Endothelial cell (in vitro differentiated cells): ENCODE measurements at regions not wholly inside any gene's neighbourhood (a gene's known extent, or its start where the extent isn't known, plus 50 kb on each side); places are given as distances from the start of the nearest gene placed in this dataset.

Experiments
- DNase-seq: peaks from one replicate; pipeline ENCODE4 v3.0.0; 2021; ENCODE audit warnings: low spot score
- H3K27ac Mint-ChIP-seq: one replicate; pipeline ENCODE4 v1.8.0; 2021; ENCODE audit warnings: mixed read lengths, inconsistent platforms; ENCODE audit not compliant: unreplicated experiment
- H3K27me3 Mint-ChIP-seq: one replicate; pipeline ENCODE4 v1.8.0; 2021; ENCODE audit warnings: mild to moderate bottlenecking, moderate library complexity, mixed read lengths, inconsistent platforms; ENCODE audit not compliant: unreplicated experiment
- H3K36me3 Mint-ChIP-seq: one replicate; pipeline ENCODE4 v1.8.0; 2021; ENCODE audit warnings: mild to moderate bottlenecking, low read depth, mixed read lengths, inconsistent platforms; ENCODE audit not compliant: unreplicated experiment
- H3K4me1 Mint-ChIP-seq: one replicate; pipeline ENCODE4 v1.8.0; 2021; ENCODE audit warnings: mild to moderate bottlenecking, mixed read lengths, inconsistent platforms; ENCODE audit not compliant: unreplicated experiment
- H3K4me3 Mint-ChIP-seq: one replicate; pipeline ENCODE4 v1.8.0; 2021; ENCODE audit warnings: mild to moderate bottlenecking, mixed read lengths, inconsistent platforms; ENCODE audit not compliant: unreplicated experiment
- H3K9me3 Mint-ChIP-seq: one replicate; pipeline ENCODE4 v1.8.0; 2021; ENCODE audit warnings: mixed read lengths, inconsistent platforms; ENCODE audit not compliant: unreplicated experiment
- TF ChIP-seq, protein P1 (sequence below): fragments of 200-600 bp; sonication (generic); IDR thresholded peaks from one replicate; pipeline ENCODE4 v1.5.0; 2021; ENCODE audit warnings: antibody characterized with exemption; ENCODE audit not compliant: unreplicated experiment

DNA sequence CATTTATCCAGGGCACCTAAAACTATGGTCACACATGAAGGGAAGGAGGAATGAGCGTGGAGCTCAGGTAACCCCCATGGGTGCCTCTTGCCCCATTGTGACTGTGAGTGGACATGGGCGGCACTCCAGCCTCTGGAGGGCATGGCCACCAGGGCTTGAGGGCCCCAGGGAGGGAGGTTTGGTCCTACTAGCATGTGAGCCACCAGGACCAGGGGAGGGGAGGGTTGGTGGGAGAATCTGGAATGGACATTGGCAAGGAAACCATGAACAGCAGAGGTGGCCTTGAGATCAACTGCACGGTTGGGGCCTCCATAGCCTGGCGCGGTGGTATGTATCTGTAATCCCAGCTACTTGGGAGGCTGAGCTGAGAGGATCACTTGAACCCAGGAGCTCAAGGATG, 623.6 kb downstream of the AACS start:
- peaks cover 8% of the 10 kb centered on the region for H3K27me3 Mint-ChIP-seq
- TF ChIP-seq, protein P1, sequence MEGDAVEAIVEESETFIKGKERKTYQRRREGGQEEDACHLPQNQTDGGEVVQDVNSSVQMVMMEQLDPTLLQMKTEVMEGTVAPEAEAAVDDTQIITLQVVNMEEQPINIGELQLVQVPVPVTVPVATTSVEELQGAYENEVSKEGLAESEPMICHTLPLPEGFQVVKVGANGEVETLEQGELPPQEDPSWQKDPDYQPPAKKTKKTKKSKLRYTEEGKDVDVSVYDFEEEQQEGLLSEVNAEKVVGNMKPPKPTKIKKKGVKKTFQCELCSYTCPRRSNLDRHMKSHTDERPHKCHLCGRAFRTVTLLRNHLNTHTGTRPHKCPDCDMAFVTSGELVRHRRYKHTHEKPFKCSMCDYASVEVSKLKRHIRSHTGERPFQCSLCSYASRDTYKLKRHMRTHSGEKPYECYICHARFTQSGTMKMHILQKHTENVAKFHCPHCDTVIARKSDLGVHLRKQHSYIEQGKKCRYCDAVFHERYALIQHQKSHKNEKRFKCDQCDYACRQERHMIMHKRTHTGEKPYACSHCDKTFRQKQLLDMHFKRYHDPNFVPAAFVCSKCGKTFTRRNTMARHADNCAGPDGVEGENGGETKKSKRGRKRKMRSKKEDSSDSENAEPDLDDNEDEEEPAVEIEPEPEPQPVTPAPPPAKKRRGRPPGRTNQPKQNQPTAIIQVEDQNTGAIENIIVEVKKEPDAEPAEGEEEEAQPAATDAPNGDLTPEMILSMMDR, result no peak
- no peak overlapping the region for H3K4me3 Mint-ChIP-seq
- H3K4me1 Mint-ChIP-seq, result no peaks in the 10 kb centered on the region
- peaks cover 12% of the 10 kb centered on the region for H3K9me3 Mint-ChIP-seq
- DNase-seq, result no peak
- no peak overlapping the region for H3K27ac Mint-ChIP-seq
- peaks cover 14% of the 10 kb centered on the region for H3K36me3 Mint-ChIP-seq

DNA sequence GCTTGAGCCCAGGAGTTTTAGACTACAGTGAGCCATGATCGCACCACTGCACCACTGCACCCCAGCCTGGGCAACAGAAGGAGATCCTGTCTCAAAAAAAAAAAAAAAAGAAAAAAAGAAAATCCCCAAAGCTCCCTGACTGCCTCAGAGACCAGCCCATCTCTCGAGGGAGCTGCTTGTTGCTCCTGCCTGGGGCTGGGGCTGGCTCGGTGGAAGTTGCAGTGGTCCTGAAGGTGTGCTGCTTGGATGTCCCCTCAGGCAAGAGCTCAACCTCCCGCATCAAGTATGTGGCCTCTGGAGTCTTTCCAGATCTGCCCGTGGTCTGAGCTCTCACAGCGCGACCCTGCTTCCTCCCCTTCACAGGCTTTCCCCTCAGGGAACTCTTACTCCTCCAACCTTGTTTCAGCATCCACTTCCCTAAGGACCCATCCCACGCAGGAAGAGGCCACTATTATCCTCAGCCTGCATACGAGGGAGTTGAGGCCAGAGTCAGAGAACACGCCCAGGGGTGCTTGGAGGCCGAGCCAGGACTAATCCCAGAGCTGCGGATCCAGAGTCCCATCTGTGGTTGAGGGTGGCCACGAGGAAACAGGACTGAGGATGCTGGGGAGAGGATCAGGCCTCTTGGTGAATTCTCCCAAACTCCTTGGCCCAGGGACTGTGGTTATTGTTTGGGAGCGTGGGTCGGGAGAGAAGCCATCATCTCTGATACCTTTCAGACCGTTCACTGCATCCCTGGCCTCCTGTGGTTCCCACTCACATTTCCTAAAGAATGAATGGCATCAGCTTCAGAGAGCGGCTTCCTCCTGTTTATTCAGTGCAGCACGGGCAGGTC, 624.6 kb downstream of the AACS start:
- peaks cover 17% of the 10 kb centered on the region for H3K9me3 Mint-ChIP-seq
- peaks cover 8% of the 10 kb centered on the region for H3K27me3 Mint-ChIP-seq
- TF ChIP-seq, protein P1, result no peak

DNA sequence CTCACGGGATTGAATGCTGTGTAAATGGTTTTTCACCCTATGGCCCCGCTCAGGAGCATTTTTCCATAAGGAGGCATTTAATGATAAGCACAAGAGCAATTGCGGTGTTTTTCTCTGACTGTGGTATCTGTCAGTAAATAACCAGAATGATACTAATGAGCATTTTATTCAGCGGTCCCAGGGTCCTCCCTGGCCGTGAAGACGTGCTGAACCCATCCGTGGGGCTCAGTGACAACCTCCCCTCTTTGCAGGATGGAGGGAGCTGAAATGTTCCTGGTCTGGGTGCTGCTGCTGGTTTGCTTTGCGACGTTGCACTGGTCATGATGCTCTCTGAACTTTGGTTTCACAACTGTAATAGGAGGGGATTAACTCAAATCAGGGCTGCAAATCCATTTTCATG, 625.6 kb downstream of the AACS start:
- TF ChIP-seq, protein P1, result no peak
- no peak for DNase-seq
- no peak overlapping the region for H3K4me3 Mint-ChIP-seq
- H3K27ac Mint-ChIP-seq, result no peak overlapping the region
- peaks cover 18% of the 10 kb centered on the region for H3K36me3 Mint-ChIP-seq
- H3K9me3 Mint-ChIP-seq, result peaks cover 28% of the 10 kb centered on the region
- H3K4me1 Mint-ChIP-seq, result no peaks in the 10 kb centered on the region
- H3K27me3 Mint-ChIP-seq, result peaks cover 8% of the 10 kb centered on the region

More for the DNA sequence above, 624.6 kb downstream of the AACS start:
- no peak overlapping the region for H3K4me3 Mint-ChIP-seq
- peaks cover 14% of the 10 kb centered on the region for H3K36me3 Mint-ChIP-seq
- no peak for DNase-seq
- no peak overlapping the region for H3K27ac Mint-ChIP-seq
- H3K4me1 Mint-ChIP-seq, result no peaks in the 10 kb centered on the region

DNA sequence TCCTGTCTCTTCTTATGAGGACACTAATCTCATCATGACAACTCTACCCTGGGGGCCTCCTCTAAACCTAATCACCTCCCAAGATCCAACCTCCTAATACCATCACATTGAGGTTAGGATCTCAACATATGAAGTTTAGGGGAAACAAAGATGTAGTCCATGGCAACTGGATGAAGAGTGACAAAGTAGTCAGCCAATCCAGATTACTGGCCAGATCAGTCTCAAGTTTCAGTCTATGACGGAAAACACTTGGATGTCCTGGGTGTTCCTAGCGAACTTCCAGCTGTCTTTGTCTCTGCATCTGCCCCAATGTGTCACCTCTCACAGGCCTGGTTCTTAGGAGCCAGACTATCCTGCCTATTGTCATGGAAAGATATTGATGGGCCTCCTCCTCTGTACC, 630.8 kb downstream of the AACS start:
- Mint-ChIP-seq H3K36me3 (peaks cover 12% of the 10 kb centered on the region), H3K9me3 (peaks cover 30% of the 10 kb centered on the region), H3K27ac (no peak overlapping the region), H3K4me1 (no peaks in the 10 kb centered on the region), H3K4me3 (no peak overlapping the region), H3K27me3 (peaks cover 9% of the 10 kb centered on the region)
- TF ChIP-seq, protein P1, result no peak
- DNase-seq, result no peak

DNA sequence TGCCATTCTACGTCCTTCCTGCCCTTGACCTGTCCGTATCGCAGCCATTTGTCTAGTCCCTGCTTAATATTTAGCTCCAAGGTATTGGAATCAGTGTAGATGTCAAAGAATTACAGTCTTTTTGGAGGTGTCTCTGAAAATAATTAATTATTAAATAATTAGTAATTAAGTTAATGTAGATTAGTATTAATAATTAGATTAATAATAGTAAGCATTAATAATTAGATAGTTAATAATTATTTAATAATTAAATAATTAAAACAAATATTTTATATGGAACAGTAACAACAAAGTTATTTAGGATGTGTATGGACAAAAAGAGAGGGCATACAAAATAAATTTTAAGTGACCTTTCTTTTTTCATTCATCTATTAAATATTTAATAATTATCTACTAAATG, 639.6 kb downstream of the AACS start:
- TF ChIP-seq, protein P1, result no peak
- peaks cover 5% of the 10 kb centered on the region for H3K27me3 Mint-ChIP-seq
- H3K9me3 Mint-ChIP-seq, result peaks cover 28% of the 10 kb centered on the region
- H3K4me1 Mint-ChIP-seq, result no peaks in the 10 kb centered on the region
- H3K4me3 Mint-ChIP-seq, result no peak overlapping the region
- peaks cover 4% of the 10 kb centered on the region for H3K36me3 Mint-ChIP-seq
- DNase-seq, result no peak
- H3K27ac Mint-ChIP-seq, result no peak overlapping the region
